GM20000 (cell line): ENCODE measurements at regions not wholly inside any gene's neighbourhood (a gene's known extent, or its start where the extent isn't known, plus 50 kb on each side); places are given as distances from the start of the nearest gene placed in this dataset.

Experiments used
- DNase-seq: peaks from one replicate; pipeline ENCODE4 v3.0.0; 2012; ENCODE audit warnings: low spot score
- TF ChIP-seq, protein P1 (sequence below): IDR thresholded peaks from 2 replicates; pipeline ENCODE4 v1.5.1; 2012; ENCODE audit warnings: mild to moderate bottlenecking, control low read depth; ENCODE audit errors: extremely low read depth, missing control alignments

DNA sequence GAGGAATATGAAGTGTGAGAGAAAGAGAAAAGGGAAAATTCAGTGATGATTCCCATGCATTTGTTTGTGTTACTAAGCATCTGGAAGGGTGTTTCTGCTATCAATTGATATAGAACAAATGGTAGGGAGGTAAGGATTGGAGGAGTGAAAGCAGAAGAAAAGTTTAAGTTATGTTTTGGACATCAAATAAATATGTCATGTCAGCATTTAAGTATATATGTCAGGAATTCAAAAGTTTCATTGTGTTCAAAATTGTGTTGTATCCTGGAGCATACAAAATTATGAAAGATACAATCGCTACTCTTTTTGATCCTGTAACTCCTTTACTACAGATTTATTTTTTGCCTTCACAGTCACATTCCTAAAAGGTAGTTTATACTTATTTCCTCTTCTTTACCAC lies 885.8 kb downstream of the KCNA4 start:
- TF ChIP-seq, protein P1, sequence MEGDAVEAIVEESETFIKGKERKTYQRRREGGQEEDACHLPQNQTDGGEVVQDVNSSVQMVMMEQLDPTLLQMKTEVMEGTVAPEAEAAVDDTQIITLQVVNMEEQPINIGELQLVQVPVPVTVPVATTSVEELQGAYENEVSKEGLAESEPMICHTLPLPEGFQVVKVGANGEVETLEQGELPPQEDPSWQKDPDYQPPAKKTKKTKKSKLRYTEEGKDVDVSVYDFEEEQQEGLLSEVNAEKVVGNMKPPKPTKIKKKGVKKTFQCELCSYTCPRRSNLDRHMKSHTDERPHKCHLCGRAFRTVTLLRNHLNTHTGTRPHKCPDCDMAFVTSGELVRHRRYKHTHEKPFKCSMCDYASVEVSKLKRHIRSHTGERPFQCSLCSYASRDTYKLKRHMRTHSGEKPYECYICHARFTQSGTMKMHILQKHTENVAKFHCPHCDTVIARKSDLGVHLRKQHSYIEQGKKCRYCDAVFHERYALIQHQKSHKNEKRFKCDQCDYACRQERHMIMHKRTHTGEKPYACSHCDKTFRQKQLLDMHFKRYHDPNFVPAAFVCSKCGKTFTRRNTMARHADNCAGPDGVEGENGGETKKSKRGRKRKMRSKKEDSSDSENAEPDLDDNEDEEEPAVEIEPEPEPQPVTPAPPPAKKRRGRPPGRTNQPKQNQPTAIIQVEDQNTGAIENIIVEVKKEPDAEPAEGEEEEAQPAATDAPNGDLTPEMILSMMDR, result no peak
- DNase-seq, result no peak

- TF ChIP-seq, protein P1, result no peak
- DNase-seq, result no peak
Observed at GRCh38 chr11:29129844-29130243, 887.0 kb downstream of the KCNA4 start.

DNA sequence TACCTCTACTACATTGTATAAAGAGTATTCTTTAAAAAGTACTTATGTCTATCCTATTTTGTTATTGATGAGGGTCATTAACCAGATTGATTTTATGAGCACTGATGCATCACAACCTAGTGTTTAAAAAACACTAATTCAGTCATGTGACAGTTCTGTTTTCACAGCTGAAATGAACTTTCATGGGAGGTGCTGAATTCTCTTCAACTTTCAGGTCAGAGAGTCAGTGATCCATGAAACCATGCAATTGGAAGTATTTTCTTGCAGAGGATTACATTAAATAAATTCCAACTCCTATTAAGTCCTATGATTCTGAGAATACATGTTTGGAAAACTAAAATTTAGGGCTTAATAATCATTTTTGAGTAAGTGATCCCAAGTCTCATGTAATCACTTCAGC lies 889.4 kb downstream of the KCNA4 start:
- DNase-seq, result no peak
- TF ChIP-seq, protein P1, result no peak

DNA sequence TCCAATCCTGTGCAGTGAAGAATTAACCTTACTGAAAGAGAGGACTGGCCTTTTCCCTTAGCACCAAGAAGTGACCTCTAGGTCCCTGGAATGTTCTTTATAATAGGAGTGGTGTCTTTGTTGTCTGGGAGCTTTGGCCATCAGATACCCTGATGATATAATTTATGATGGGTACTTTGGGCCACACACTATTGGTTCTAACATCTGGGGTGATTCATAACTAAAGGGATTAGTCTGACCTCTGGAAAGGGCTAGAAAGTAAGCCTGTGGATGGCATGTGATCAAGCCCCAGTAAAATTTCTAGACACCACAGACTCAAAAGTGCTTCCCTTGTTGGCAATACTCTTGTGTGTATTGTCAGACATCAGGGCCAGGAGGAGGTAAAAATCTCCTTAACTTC lies 891.2 kb downstream of the KCNA4 start:
- TF ChIP-seq, protein P1, result no peak
- no peak for DNase-seq

DNA sequence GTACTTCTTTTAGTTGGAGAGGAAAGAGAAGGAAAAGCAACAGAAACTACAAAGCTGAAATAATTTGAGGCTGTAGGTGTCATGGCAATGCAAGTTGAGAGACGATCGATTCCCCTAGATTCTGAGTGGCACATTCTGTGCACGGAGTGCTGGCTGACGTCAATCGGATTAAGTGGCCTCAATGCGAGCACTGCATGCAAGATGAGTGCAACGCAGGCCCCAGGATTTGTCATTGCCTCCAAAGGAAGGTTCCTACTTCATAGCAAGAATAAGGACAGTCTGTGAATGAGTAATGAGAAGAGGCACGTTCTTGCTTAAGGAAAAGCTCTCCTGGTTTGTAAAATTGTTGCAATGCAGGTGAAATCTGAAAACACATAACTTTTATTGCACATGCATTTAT lies 892.4 kb downstream of the KCNA4 start:
- TF ChIP-seq, protein P1, result no peak
- DNase-seq, result no peak

DNA sequence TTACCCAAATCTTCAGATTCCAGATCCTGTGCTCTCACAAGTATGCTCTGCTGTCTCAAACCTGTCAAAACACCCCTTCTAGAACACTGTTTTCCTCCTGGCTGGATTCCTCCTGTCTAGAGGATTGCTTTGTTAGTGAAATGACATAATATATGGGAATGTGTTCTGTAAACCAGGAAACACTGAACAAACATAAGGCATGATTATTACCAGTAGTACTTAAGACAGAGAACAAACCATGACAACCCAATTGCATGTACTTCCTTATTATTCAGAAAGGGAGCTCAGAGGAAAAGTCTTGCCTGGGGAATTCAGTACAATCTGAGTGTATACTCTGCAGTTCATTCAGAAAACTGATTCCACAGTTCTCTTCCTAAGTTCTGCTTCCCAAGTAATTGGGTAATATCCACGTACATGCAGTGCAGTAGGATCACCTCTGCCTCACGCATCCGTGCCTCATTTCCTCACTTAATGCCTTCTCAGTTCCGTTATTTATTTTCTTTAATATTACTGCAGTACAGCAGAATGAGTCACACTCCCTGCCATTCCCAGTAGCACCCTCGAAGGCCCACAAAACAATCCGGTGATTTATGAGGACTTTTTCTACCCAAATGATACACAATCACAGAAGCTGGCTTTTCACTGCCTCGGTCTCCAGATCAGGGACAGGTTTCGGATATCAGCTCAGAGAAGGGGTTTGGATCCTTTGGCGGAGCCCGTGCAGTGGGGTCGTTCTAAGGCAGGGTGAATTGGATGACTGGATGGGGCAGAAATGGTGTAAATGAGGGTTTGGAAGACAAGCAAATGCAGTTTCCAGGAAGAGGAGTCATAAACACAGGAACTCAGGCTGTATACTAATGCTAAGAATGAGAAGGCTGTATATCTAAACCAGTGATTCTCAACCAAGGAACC lies 896.9 kb downstream of the KCNA4 start:
- TF ChIP-seq, protein P1, result no peak
- no peak for DNase-seq

DNA sequence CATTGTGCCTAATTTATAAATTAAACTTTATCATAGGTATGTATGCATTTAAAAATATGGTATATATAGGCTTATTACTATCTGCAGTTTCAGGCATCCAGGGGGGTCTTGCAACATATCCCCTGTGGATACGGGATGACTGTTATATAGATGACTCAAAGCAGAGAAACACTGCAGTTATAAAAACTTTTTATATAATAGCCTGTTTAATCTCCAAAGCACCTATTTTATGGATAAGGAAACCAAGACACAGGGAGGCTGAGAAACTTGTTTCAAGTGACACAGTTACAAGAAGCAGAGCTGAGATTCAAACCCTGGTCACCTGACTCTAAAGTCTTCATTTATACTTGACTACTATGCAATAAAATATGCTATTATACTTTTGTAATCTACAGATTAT lies 897.7 kb downstream of the KCNA4 start:
- no peak for DNase-seq

More for the DNA sequence above, 897.7 kb downstream of the KCNA4 start:
- TF ChIP-seq, protein P1, result no peak
